ENCODE measurements at regions not wholly inside any gene's neighbourhood (a gene's known extent, or its start where the extent isn't known, plus 50 kb on each side); places are given as distances from the start of the nearest gene placed in this dataset.

DNA sequence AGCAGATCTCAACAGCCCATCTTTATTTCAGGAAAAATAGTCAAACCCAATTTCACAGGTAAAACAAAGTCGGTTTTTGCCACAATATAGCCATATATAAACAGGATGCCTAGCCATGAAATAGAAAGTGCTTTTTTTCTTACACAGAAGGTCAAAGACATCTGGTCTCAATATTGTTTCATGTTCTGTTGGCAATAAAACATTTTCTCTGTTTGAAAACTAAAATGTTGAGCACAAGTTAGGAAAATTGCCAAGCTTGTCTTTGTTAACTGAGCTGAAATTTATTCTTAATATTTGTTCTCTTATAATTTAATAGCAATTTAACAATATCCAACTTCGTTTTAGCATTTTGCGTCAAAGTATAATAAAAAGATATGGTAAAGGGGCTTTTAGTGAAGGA is 673.4 kb downstream of the DTWD2 start:
- Histone ChIP-seq H3K23me2 (ENCODE audit: insufficient read length, low read depth, low read length, poor library complexity, severe bottlenecking) (no peaks in the 10 kb centered on the region), H3K79me2 (ENCODE audit: insufficient read depth, low read length) (no peaks in the 10 kb centered on the region), H3K4ac (ENCODE audit: low read depth, low read length) (no peak overlapping the region), H2BK120ac (ENCODE audit: low read depth, low read length, poor library complexity, severe bottlenecking) (no peak overlapping the region), H2AK5ac (ENCODE audit: insufficient read length, low read length) (no peak overlapping the region), H2AFZ (ENCODE audit: low read length) (no peak overlapping the region), H4K91ac (ENCODE audit: insufficient read length, low read depth, low read length) (no peak overlapping the region), H2BK20ac (ENCODE audit: low read depth, low read length, poor library complexity, severe bottlenecking) (no peak overlapping the region), H3K9me3 (ENCODE audit: control insufficient read depth, low read depth, low read length) (no peaks in the 10 kb centered on the region), H3K18ac (ENCODE audit: insufficient read length, low read depth, low read length) (no peak overlapping the region), H3K4me1 (ENCODE audit: insufficient read depth, low read length) (no peaks in the 10 kb centered on the region), H2BK5ac (ENCODE audit: insufficient read length, low read length) (no peak overlapping the region), H3K14ac (ENCODE audit: insufficient read depth, low read length) (no peak overlapping the region), H3K23ac (ENCODE audit: insufficient read length, low read depth, low read length) (no peak overlapping the region), H3K79me1 (ENCODE audit: insufficient read depth, low read depth, low read length, poor library complexity, severe bottlenecking) (no peaks in the 10 kb centered on the region), H4K8ac (replicated peaks; ENCODE audit: insufficient read length, low read depth, low read length) (no peak overlapping the region), H3K9ac (ENCODE audit: extremely low read depth, insufficient read length, low read length) (no peak overlapping the region), H3K4me2 (ENCODE audit: insufficient read depth, insufficient read length, low read length) (no peak overlapping the region), H4K20me1 (ENCODE audit: control insufficient read depth, insufficient read depth, insufficient read length) (no peaks in the 10 kb centered on the region), H3K56ac (ENCODE audit: insufficient read length, low read depth, low read length) (no peak overlapping the region), H2BK12ac (ENCODE audit: insufficient read length, low read depth, low read length) (no peak overlapping the region), H4K5ac (ENCODE audit: insufficient read length, low read depth, low read length) (no peak overlapping the region), H3K27me3 (ENCODE audit: insufficient read depth, low read length) (no peaks in the 10 kb centered on the region), H3K27ac (ENCODE audit: insufficient read length, low read depth, low read length) (no peak overlapping the region), H2BK15ac (ENCODE audit: low read depth, low read length) (no peak overlapping the region), H3T11ph (ENCODE audit: low read length) (no peak overlapping the region)
- peaks cover under 1 to 6% of the 10 kb centered on the region in 2 experiments; a peak in 2 of 4 replicates for H3K4me1 Mint-ChIP-seq
- no peak overlapping the region for H3K4me3 Mint-ChIP-seq
- peaks cover 0 to 2% of the 10 kb centered on the region in 2 experiments; a peak in 2 of 5 replicates for H3K9me3 Mint-ChIP-seq
- H3K36me3 Mint-ChIP-seq (ENCODE audit: insufficient read depth in 1 of 3, low read depth in 3 of 3): no peaks in the 10 kb centered on the region
- no peak for DNase-seq
- no peaks in the 10 kb centered on the region for H3K27me3 Mint-ChIP-seq (ENCODE audit: low read depth)
- WGBS (ENCODE audit: extremely low coverage, insufficient read length, low lambda C conversion rate): no CpG with 5 or more reads among the region's 3 CpGs
- TF ChIP-seq CTCF (conservative IDR thresholded peaks at IDR 0.05): no peak
- no peak overlapping the region for H3K27ac Mint-ChIP-seq
